PC-3 (cell line): ENCODE measurements at regions not wholly inside any gene's neighbourhood (a gene's known extent, or its start where the extent isn't known, plus 50 kb on each side); places are given as distances from the start of the nearest gene placed in this dataset.
A peak's percentile ranks its signal among the peaks of the same experiment; 100 is the strongest.
"Not testable (repeated sequence)": the region's sequence is repeated elsewhere in the genome, so short reads cannot be mapped to it uniquely, and the experiment has no call there.

Experiments
- ATAC-seq: fragments of 200-7000 bp; cut with Tn5 transposase; 2 replicates; pipeline ENCODE4 v1.9.1; 2020; ENCODE audit warnings: mild to moderate bottlenecking, moderate library complexity
- BruUV-seq: library from RNA; stranded (reverse); fragments of 400-500 nt; replicated peaks from 2 replicates; lab custom pipeline; 2021; lab: Mats Ljungman, UMichigan
- CTCF ChIA-PET: fragments of 300-600 bp; sonication (Branson Sonifier 250); formaldehyde crosslinking; loops from one replicate; lab custom pipeline; 2022; ENCODE audit warnings: antibody characterized with exemption; lab: Charles Lee
- POLR2A ChIA-PET: fragments of 300-600 bp; sonication (Branson Sonifier 250); formaldehyde crosslinking; loops from one replicate; lab custom pipeline; 2022; ENCODE audit warnings: antibody characterized with exemption; ENCODE audit not compliant: unreplicated experiment; lab: Charles Lee
- DNase-seq: peaks from one replicate; pipeline ENCODE4 v3.0.0-alpha.2; 2015
- H2AFZ ChIP-seq: fragments of 300-600 bp; sonication (generic); 2 replicates; pipeline ENCODE4 v1.6.0; 2016; ENCODE audit warnings: antibody characterized with exemption, low read length
- H3F3A ChIP-seq: fragments of 300-600 bp; sonication (generic); one replicate; pipeline ENCODE4 v1.6.0; 2017; ENCODE audit warnings: antibody characterized with exemption, low read length, control low read depth, mild to moderate bottlenecking; ENCODE audit not compliant: unreplicated experiment
- H3K27ac ChIP-seq: fragments of 300-600 bp; sonication (generic); 2 replicates; pipeline ENCODE4 v1.5.1; 2016; ENCODE audit warnings: mild to moderate bottlenecking, low read length
- H3K27me3 ChIP-seq: fragments of 300-600 bp; sonication (generic); 2 replicates; pipeline ENCODE4 v1.6.1; 2016; ENCODE audit warnings: low read length, mixed read lengths
- H3K36me3 ChIP-seq: fragments of 300-600 bp; sonication (generic); 2 replicates; pipeline ENCODE4 v1.6.1; 2016; ENCODE audit warnings: low read depth, mixed run types, low read length, mixed read lengths
- H3K4me1 ChIP-seq: fragments of 300-600 bp; sonication (generic); 2 replicates; pipeline ENCODE4 v1.5.1; 2016; ENCODE audit warnings: low read length; ENCODE audit not compliant: insufficient read depth
- H3K4me2 ChIP-seq: fragments of 300-600 bp; sonication (generic); 2 replicates; pipeline ENCODE4 v1.6.0; 2016; ENCODE audit warnings: low read length
- H3K4me3 ChIP-seq: fragments of 300-600 bp; sonication (generic); 2 replicates; pipeline ENCODE4 v1.5.1; 2016; ENCODE audit warnings: mild to moderate bottlenecking, low read length, mixed read lengths
- H3K79me2 ChIP-seq: fragments of 300-600 bp; sonication (generic); 2 replicates; pipeline ENCODE4 v1.6.1; 2017; ENCODE audit warnings: low read length, mixed read lengths
- H3K9ac ChIP-seq: fragments of 300-600 bp; sonication (generic); 2 replicates; pipeline ENCODE4 v1.6.0; 2016; ENCODE audit warnings: mild to moderate bottlenecking, low read length
- H3K9me2 ChIP-seq: fragments of 300-600 bp; sonication (generic); replicated peaks from 2 replicates; pipeline ENCODE4 v1.6.1; 2016; ENCODE audit warnings: mixed run types, low read length, mixed read lengths
- H3K9me3 ChIP-seq: fragments of 300-600 bp; sonication (generic); 2 replicates; pipeline ENCODE4 v1.6.1; 2016; ENCODE audit warnings: low read length, mixed read lengths
- H4K20me1 ChIP-seq: fragments of 300-600 bp; sonication (generic); 2 replicates; pipeline ENCODE4 v1.6.1; 2016; ENCODE audit warnings: low read length, mixed read lengths
- CTCF ChIP-seq: fragments of 300-600 bp; sonication (generic); conservative IDR thresholded peaks from 2 replicates; pipeline ENCODE4 v1.5.1; 2017; ENCODE audit warnings: antibody characterized with exemption, low read depth, mild to moderate bottlenecking, low read length
- EZH2 ChIP-seq: fragments of 300-600 bp; sonication (generic); IDR thresholded peaks from one replicate; pipeline ENCODE4 v1.6.1; 2017; ENCODE audit warnings: antibody characterized with exemption, mild to moderate bottlenecking, low read length; ENCODE audit not compliant: unreplicated experiment
- EZH2phosphoT487 ChIP-seq: fragments of 300-600 bp; sonication (generic); IDR thresholded peaks from 2 replicates; pipeline ENCODE4 v1.6.1; 2018; ENCODE audit warnings: mild to moderate bottlenecking, antibody characterized with exemption, low read length, borderline replicate concordance
- intact Hi-C: fragments of 100-400 bp; cut with micrococcal nuclease; formaldehyde crosslinking; loops from 2 replicates; pipeline ENCODE4 v1.9.0; 2023

GRCh38 chr6:80489911-80490635, 383.6 kb downstream of the BCKDHB start:
- intact Hi-C loops, result no loop called here
- Histone ChIP-seq H3K4me1 (no peaks in the 10 kb centered on the region), H3K9me2 (no peaks in the 10 kb centered on the region), H3F3A (no peaks in the 10 kb centered on the region), H3K9me3 (no peaks in the 10 kb centered on the region), H3K79me2 (no peaks in the 10 kb centered on the region), H3K27me3 (no peaks in the 10 kb centered on the region), H3K4me3 (no peak overlapping the region), H3K27ac (no peak overlapping the region), H3K9ac (no peak overlapping the region), H4K20me1 (no peaks in the 10 kb centered on the region), H2AFZ (no peak overlapping the region), H3K36me3 (no peaks in the 10 kb centered on the region), H3K4me2 (no peak overlapping the region)
- no peak for TF ChIP-seq CTCF
- TF ChIP-seq EZH2, result no peak
- TF ChIP-seq EZH2phosphoT487, result no peak
- peak; percentile 30 for DNase-seq
- ChIA-PET CTCF (no interaction called here), POLR2A (no interaction called here)
- ATAC-seq, result no peak
- no TSS peak for BruUV-seq

GRCh38 chr6:80488190-80488589, 381.7 kb downstream of the BCKDHB start:
- Histone ChIP-seq H3K9me2 (no peaks in the 10 kb centered on the region), H2AFZ (no peak overlapping the region), H3K4me3 (no peak overlapping the region), H3K9me3 (no peaks in the 10 kb centered on the region), H3K27me3 (no peaks in the 10 kb centered on the region), H3K9ac (no peak overlapping the region), H3K4me1 (no peaks in the 10 kb centered on the region), H3K79me2 (no peaks in the 10 kb centered on the region), H3K4me2 (no peak overlapping the region), H3K36me3 (no peaks in the 10 kb centered on the region), H3F3A (no peaks in the 10 kb centered on the region), H4K20me1 (no peaks in the 10 kb centered on the region), H3K27ac (no peak overlapping the region)
- ATAC-seq (no peak), DNase-seq (no peak)
- ChIA-PET POLR2A (no interaction called here), CTCF (no interaction called here)
- no TSS peak for BruUV-seq
- TF ChIP-seq CTCF (no peak), EZH2phosphoT487 (no peak), EZH2 (no peak)
- intact Hi-C loops, result no loop called here

- H3K9ac ChIP-seq, H3K27ac ChIP-seq, H3F3A ChIP-seq, ATAC-seq, POLR2A ChIA-PET, H2AFZ ChIP-seq, H3K79me2 ChIP-seq, H3K27me3 ChIP-seq, H3K4me2 ChIP-seq, BruUV-seq, DNase-seq, H3K9me2 ChIP-seq, CTCF ChIA-PET, H3K36me3 ChIP-seq, H3K4me3 ChIP-seq, H3K4me1 ChIP-seq, H3K9me3 ChIP-seq, H4K20me1 ChIP-seq, intact Hi-C loops: not testable (repeated sequence)
These were observed 379.0 kb downstream of the BCKDHB start for GRCh38 chr6:80485494-80485893.
